MV-4-11 (cell line): ENCODE measurements at regions not wholly inside any gene's neighbourhood (a gene's known extent, or its start where the extent isn't known, plus 50 kb on each side); places are given as distances from the start of the nearest gene placed in this dataset.
A peak's percentile ranks its signal among the peaks of the same experiment; 100 is the strongest.
"Not testable (repeated sequence)": the region's sequence is repeated elsewhere in the genome, so short reads cannot be mapped to it uniquely, and the experiment has no call there.

ENCODE experiments used
- DNase-seq: peaks from one replicate; lab custom pipeline; 2025; lab: John Stamatoyannopoulos, UW

DNA sequence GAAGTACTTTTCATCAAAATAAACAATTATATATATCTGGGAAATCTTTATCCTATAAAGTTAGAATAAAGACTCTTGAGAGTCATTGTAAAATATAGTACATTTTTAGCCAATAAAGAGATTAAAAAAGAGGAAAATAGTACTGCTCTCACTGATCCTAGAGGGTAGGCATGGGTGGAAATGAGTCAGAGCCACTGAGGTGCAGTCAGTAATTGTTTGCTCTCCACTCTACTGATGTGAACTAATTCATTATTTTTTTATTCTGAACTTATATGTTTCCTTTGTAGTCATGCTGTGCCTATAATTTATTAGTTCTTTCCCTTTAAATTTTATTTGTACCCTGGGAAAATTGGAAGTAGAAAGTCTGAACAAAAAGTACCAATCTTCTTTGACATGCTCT, 1359.4 kb upstream of the GJE1 start:
- peak; percentile 17 for DNase-seq

DNA sequence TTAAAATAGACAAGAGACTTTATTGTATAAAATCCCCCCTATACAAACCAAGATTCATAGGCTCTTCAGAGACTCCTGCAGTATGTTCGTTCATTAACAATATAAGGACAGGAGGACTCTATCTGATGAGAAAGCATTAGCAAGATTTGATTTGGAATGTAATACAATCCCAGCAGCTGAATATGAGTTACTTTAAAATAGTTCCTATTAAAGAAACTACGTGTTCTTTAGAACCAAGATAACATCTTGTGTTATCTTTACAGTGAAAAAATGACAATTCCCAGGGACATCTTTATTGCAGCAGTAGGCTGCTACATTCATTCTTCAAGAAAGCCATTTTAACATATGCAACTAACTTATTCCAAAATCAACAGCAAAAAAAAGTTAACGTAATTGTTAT, 1360.1 kb upstream of the GJE1 start:
- DNase-seq = no peak

DNA sequence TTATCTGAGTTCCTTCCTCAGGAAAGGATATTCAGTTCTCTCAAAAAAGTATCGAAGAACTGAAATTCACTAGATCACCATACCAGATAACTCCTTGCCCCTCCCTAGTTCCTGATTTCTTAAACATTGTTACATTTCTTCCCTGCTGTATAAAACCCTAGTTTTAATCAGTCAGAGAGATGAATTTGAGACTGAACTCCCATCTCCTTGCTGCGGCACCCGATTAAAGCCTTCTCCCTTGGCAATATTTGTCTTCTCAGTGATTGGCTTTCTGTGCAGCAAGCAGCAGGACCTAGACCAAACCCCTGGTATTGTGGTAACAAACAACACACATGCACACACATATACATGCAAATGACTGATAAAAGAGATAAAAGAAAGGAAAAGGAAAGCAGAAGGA, 1364.6 kb upstream of the GJE1 start:
- DNase-seq = no peak

DNA sequence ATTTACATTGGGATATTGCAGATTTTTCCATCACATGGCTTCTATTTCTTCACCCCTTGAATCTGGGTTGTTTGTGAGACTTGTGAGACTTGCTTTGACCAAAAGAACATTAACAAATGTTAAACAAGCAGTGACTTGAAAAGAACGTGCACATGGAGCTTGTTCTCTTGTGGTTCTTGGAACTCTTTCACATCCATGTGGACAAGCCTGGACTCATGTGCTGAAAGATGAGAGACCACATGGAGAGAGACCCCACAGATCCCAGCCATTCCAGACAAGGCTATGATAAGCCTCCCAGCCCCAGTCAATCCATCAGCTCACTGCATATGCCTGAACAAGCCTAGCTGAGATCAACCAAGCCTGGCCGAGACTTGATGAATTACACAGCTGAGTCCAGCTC, 1365.7 kb upstream of the GJE1 start:
- no peak for DNase-seq

DNA sequence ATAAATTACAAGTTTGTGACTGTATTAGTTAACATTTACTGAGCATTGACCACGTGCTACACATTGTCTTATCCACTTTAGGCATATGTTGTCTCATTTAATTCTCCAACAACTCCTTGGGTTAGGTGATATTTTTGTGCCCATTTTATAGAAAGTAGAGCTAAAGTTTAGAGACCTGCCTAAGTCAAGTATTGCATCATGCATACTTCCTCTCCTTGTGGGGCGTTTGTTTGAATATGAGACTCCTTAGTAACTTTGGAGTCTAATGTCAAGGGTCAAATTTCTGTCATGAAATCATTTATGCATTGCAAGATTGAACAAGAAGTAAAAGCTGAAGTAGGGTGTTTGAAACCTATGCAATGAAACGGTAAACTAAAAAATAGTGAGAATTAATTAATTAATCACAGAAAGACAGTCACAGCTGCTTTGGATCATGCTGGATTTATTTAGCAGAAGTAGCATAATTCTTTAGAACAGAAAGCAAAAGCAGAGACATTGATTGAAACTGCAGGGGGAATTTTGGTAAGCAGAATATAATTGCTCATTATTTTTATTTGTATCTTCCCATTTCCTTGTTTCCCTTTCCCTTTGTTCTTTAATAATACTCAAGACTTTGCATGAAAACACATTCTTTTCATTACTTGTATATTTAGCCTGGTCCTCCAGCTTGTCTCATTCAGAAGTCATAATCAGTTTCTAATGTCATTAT, 1374.4 kb upstream of the GJE1 start:
- DNase-seq = peak; percentile 1

DNA sequence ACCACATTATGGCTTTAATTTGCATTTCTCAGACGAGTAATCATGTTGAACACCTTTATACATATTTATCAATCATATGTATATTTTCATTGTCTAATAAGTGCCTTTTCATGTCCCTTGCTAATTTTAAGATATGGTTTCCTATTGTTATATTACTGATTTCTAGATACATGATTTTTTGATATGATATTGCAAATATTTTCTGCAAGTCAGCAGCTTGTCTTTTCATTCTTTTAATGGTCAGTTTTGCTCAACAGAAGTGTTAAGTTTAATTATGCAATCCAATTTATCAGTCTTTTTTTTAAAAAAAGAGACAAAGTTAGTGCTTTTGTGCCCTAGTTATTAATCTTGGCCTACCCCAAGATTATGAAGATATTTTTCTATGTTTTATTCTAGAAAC, 1377.8 kb upstream of the CITED2 start:
- DNase-seq = no peak

DNA sequence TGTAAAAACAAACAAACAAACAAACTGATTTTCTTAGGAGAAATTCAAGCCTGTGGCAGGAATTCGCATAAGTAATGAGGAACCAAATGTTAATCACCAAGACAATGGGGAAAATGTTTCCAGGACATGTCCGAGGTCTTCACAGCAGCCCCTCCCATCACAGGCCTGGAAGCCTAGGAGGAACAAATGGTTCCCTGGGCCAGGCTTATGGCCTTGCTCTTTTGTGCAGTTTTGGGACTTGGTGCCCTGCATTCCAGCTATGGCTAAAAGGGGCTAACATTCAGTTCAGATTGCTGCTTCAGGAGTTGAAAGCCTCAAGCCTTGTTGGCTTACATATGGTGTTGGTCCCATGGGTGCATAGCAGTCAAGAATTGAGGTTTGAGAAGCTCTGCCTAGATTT, 1372.7 kb upstream of the CITED2 start:
- no peak for DNase-seq

DNA sequence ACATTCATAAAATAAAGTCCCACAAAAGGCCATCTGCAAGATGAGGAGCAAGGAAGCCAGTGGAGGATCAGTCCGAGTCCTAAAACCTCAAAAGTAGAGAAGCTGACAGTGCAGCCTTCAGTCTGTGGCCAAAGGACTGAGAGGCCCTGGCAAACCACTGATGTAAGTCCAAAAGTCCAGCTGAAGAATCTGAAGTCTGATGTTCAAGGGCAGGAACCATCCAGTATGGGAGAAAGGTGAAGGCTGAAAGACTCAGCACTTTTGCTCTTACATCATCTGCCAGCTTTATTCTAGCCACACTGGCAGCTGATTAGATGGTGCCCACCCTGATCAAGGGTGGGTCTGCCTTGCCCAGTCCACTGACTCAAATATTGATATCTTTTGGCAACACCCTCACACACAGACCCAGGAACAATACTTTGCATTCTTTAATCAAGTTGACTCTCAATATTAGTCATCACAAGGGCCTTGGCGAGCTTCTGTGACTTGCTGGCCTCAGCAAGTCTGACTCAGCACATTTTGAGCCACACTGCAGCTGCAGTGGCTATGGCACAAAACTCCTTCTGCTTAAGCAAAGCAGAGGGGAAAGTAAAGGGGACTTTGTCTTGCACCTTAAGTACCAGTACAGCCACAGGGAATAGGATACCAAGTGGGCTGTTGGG, 1370.3 kb upstream of the CITED2 start:
- peak; percentile 25 for DNase-seq

DNA sequence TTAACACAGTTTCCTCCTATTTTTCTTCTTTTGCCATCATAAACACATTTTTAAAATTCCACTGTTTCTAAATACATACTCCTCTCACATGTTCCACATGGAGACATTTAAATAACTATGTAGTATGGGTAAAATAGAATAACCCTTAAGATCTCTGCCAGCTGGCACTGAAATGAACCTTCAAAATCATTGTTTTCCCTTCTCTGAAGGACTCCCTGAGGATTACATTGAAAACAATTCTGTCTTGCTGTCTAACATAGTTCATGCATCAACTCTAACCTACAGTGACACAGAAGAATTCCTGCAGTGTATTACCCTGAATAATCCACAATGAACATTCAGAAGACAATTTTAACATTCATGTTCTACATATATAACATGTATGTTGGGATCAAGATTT, 1361.8 kb upstream of the CITED2 start:
- DNase-seq = no peak

DNA sequence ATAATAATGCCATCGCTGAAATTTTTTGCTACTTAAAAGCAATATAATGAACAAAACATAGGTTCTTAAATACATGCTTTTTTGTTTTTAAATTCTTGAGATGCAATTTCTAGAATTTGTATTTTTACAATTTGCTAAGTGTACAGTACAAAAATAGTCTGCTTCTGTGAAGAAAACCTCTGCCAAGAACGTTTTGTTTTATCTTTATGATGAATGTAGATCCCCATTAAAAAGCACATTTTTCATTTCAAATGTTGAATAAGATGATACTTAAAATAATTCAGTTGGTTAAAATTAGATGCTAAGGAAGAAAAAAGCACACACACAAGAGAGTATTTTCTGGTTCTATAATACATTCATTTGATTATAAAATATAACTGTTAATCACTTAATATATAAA, 1358.5 kb upstream of the CITED2 start:
- no peak for DNase-seq

DNA sequence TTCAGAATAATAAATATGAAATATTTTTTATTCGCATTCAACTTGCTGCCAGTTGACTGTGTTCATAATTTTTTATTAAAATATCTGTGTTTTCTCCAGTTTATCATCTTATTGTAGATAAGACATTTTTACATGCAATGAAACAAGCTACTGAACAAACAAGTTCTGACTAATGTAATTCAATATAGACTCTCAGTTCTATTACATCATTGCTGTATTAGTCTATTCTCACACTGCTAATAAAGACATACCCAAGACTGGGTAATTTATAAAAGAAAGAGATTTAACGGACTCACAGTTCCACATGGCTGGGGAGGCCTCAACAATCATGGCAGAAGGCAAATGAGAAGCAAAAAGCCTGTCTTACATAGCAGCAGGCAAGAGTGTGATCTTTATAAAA, 1357.7 kb upstream of the CITED2 start:
- no peak for DNase-seq

DNA sequence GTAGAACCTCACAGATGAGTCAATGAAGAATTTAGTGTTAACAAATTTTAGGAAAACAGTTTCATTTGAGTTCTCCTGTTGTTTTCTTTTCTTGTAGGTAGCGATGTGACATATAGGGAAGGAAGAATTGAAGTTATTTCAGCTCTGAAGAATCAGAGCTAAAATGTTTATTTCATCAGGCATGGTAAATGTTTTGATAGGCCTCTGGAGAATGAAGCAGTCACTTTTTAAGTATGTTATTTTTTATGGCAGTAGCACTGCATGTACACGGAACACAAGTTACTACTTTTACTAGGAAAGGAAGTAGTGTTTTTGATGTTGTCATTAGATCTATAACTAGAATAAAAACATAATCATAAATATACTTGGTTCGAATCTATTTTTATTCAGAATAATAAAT, 1357.3 kb upstream of the CITED2 start:
- no peak for DNase-seq

DNA sequence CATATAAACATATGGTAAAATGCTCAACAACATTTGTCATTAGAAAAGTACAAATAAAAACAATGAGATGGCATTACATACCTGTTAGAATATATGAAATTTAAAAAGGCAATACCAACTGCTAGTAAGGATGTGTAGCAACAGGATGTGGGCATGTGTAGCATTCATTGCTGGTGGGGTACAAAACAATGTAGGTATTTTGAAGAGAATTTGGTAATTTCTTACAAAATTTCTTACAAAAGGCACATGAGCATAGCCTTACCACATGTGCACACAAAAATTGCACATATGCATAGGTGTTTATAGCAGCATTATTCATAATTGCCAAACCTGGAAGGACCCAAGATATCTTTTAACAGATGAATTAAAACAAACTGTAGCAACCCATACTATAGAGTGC, 1355.1 kb upstream of the CITED2 start:
- no peak for DNase-seq

DNA sequence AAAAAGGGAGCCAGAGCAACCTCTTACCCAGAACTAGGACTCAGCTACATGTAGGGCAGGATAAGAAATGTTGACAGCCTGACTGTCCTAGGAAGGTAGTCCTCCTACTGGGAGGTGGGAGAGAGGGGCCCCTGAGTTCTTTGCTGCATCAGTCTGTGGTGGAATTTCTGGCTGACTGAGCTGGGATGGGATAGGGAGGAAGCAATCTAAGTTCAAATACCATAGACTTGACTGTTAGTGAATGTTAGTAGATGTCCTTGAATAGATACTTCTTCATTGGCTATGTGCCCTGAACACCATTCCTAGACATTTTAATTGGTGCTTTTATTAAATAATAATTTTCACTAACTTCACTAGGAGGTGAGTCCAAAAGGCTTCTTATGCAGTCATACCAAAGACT, 1343.6 kb upstream of the CITED2 start:
- DNase-seq = no peak

DNA sequence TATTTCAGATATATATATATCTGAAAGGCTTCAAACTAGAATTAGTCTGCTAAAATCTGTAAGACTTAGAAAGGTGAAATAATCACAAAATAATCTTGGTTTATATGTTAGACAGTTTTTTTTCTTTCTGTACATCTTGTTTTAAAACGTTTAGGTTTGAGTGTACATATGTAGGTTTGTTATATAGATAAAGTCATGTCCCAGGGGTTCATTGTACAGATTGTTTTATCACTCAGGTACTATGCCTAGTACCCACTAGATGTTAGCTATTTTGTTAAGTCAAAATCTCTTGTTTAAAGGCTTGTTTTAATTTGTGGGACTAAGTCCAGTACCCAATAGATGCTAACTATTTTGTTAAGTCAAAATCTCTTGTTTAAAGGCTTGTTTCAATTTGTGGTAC, 1339.0 kb upstream of the CITED2 start:
- DNase-seq = no peak

DNA sequence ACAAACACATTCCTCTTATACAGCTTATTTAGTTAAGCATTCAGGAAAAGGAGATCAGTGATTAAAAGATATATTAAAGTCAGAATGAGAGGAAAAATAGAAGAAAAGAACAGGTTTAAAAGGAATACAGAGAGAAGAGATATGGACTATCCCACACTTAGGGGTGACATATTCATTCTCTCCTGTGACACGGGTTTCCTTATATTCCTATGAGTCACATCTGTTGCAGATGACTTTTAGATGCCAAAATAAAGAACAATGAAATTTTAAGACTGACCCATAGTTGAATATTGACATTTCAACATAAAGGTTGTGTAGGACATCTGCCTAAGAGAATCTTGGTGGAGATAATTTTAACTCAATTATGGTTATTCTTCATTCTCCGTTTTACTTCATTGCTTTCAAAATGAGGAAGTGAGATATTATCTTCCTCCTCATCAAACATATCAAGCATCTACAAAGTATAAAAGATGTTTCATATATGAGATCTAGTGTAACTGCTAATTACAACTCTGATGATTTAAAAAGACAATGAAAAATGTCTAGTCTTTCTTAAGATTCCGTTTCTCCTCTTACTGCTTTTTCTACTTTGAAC, 1336.7 kb upstream of the CITED2 start:
- peak; percentile 54 for DNase-seq

DNA sequence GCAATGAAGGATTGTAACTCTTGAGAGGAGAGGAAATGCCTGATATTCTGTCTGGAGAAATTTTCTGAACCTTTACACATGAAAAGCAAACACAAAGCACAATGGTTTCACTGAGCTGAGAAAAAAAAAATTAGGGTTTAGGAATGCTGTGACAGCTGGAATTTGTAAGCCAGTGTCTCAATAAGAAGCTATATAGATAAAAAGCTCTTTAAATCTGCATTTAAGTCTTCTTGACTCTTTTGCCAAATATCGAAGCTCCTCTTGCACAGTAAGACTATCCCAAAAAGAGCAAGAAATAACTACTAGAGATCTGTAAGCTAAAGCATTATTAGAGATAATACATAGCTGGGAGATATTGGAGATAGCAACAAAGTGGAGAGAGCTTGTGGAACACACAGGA, 1334.0 kb upstream of the CITED2 start:
- no peak for DNase-seq

DNA sequence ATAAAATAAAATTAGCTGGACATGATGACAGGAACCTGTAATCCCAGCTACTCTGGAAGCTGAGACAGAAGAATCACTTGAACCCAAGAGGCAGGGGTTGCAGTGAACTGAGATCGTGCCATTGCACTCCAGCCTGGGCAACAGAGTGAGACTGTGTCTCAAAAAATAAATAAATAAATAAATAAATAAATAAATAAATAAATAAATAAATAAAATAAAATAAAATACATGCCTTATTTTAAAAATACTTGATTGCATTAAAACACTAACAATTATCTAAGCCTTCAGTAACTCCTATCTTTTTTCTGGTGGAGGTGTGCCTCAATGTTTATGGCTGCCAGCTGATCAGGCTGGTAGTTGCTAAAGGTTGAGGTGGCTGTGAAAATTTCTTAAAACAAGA, 1329.6 kb upstream of the CITED2 start:
- not testable (repeated sequence) for DNase-seq

DNA sequence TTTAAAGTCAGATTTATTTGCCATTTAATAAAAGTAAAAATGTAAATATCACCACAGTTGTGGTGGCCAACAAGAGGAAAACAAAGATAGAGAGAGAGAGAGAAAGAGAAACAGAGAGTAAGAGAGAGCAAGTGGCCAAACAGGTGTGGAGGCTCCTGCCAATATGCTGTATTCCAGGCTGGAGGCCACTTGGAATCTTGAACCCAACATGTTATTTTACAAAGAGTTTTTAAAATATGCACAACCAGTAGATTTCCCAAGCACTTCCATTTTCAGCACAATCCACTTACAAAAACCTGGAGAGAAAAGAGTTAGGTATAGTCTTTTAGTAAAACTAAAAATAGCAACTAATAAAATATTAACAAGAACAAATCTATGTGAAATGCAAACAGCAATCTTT, 1323.1 kb upstream of the CITED2 start:
- no peak for DNase-seq

DNA sequence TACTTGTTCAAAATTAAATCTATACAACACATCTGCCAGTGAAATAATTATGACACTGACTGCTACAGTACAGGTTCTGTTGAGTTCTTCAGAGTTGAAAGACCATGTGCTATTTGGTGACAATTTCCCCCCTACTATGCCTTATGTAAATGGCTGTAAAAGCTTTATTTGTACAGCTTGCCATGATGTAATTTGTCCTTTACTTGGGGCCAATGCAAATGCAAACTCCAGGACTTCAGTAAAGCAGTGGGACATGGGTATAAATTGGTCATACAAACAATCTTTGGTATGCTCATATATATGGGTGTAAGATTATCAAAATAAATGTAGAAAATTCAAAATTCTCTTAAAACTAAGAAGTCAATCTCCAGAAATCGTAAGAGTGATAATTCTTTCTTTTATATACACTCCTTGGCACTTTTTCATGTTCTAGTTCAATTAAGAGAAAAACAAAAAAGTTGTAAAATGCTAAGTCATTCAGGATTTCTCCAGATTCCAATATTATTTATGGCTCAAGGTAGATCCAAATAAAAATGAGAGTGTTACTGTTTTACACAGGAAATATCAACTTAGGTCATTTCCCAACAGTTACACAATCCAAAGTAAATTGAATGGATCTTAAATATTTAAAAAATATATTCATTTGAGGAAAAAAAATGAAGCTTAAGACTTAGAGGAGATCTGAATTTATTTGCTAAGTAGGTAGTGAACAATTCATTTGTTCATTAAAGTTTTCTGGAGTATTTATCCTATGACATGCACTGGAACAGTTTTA, 1310.5 kb upstream of the CITED2 start:
- DNase-seq = no peak

DNA sequence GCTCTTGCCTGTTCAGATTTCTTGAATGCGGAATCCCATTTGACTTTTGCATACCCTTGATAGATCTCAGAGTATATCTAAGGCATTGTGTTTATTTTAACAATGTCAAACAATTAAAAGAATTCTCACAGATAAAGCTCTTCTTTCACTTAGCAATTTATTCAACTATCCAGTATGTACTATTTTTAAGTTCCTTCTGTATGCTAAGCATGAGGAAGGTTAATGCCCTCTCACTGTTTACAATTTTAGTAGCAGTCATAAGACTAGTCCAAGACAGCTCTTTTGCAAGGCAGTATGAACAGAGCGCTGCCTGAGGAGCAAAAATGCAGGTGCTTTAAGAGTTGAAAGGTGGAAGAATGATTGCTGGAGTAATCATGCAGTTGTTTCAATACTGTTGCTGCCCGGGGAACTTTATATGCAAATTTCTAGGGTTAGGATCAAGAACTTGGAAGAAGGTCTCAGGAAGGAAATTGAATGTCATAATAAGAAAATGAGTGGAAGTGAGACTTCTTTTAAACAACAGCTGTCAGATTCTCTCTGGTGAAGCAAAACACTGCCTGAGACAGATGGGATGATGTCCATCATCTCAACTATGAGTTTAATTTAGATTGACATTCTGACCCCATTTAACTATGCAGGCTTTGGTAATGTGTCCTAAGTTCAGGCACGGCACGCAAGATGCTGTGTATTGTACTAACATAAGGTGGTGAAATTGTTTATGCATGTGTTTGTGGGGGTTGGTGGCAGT, 1303.5 kb upstream of the CITED2 start:
- no peak for DNase-seq

DNA sequence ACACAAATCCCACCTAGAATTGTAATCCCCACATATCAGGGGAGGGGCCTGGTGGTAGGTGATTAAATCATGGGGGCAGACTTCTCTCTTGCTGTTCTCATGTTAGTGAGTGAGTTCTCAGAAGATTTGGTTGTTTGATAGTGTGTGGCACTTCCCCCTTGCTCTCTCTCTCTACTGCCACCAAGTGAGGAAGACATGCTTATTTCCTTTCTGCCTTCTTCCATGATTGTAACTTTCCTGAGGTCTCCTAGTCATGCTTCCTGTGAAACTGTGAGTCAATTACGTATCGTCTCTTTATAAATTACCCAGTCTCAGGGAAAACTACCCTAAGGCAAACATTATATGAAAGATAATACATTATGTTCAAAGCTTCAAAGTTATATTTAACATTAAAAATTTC, 1297.5 kb upstream of the CITED2 start:
- DNase-seq = peak; percentile 45
